Activated CD4-positive, alpha-beta T cell treated with anti-CD3 and anti-CD28 coated beads, Interleukin-2, amount 50 U/mL, for 48 hours (primary cell): ENCODE measurements at regions not wholly inside any gene's neighbourhood (a gene's known extent, or its start where the extent isn't known, plus 50 kb on each side); places are given as distances from the start of the nearest gene placed in this dataset.

Source experiments
- DNase-seq, 2 experiments: peaks; one replicate each; pipeline ENCODE4 v3.0.0-alpha.2; 2020

DNA sequence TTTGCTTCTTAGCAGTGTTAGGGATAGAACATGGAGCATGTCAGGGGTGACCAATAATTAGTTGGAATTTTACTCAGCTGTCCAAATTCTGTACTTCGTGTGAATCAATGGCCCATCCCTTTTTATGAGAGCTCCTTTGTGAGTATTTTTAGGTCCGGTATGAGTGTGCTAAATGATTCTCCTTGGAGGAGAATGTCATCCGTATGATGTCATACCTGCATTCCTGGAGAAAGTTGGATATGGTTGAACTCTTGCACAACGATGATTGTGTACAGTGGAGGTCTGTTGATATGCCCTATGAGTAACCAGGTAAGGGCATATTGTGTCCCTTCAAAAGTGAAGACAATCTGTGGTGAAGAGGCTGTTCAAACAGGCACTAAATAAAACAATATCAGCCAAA lies 400.8 kb downstream of the GXYLT1 start:
- no peak for DNase-seq

DNA sequence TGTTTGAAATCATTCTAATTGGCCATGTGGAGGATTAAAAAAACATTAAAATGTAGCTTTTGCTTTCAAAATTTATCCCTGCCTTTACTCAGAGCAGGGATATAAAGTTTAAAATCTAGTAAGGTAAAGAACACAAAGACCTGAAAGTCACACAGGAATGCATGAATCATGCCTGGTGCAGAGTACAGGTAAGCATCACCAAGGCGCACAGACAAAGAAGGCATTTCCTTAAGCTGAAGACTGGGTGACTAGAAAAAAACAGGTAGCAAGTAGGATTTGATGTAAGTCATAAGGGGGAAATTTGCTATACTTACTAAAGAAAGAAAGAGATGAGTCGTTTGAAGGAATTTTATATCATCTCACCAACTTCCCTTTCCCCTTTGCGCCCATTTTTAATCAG lies 405.6 kb downstream of the GXYLT1 start:
- no peak for DNase-seq

DNA sequence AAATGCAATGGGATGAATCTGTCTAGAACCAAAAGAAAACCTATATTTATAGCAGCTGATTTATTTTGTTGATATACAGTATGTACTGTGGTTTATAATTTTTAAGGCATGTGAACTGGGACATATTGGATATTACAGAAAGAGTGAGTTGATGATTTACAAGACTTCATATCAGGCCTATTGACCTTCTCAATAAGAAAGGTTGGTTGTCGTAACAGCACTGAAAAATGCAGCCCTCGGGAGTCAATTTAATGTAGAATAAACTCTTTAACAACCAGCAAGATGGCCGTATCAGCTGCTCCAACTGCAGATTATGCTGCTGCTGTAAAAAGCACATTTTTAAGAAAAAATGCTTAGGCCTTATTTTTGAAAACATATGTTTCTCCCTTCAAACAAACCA lies 407.3 kb downstream of the GXYLT1 start:
- DNase-seq, result no peak

DNA sequence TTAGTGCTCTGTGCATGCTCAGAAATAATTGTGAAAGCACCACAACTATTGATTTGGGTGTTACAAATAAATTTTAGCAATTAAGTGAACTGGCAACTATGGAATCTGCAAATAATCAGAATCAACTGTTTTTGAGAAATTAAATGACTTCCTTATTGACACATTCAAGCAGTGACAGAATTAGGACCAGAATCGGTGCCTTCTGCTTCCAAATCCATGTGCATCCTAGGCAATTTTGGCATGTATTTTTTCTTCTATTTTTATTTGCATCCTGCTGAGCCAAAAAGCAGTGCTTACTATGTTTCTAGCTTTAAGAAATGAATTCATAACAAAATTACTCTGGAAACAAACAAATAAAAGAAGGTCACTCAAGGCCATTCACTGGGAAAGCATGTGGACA lies 408.2 kb downstream of the GXYLT1 start:
- DNase-seq, result no peak

DNA sequence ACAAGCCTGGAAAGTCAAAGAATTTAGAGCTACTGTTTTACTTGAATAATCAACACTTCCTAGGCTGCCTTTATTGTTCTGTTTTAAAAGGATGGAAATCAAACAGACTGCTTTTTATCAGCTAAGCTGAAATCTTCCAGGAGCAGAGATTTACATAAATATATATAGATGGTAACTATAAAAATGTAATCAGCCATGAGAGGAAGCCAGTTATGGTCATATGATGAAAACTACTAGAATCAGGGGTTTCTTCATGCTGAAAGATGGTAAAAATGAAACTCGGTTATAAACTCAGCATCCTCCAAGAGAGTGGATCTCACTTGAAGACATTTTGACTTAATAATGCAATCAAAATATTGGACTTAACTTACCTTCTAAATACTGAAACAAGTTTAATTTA lies 413.0 kb downstream of the GXYLT1 start:
- no peak for DNase-seq

DNA sequence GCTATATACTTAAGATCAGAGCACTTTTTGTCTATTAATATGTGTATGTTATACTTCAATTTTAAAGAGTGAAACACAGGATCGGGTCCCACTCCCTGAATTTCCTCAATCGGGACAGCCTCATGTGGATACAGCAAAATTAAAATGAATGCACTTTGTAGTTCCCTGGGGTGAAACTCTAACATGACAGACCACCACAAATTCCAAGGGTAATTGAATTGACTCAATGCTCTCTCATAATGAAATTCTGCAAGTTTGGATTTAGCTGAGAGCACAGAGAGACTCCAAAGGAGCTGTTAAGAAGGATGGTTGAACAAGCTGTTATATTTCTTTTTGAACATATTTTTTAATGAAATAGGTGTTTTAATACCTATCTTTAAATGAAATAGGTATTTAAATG lies 413.6 kb downstream of the GXYLT1 start:
- no peak for DNase-seq

DNA sequence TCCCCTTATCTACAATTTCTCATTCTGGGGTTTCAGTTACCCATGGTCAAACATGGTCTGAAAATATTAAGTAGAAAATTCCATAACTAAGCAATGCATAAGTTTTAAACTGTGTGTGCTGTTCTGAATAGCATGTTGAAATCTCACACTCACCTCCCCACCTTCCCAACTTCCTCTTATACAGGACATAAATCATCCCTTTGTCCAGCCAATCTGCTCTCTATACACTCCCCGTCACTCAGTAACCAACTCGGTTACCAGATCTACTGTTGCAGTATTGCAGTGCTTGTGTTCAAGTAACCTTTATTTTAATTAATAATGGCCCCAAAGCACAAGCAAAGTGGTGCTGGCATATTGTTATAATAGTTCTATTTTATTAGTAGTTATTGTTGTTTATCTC lies 420.5 kb downstream of the GXYLT1 start:
- no peak for DNase-seq

DNA sequence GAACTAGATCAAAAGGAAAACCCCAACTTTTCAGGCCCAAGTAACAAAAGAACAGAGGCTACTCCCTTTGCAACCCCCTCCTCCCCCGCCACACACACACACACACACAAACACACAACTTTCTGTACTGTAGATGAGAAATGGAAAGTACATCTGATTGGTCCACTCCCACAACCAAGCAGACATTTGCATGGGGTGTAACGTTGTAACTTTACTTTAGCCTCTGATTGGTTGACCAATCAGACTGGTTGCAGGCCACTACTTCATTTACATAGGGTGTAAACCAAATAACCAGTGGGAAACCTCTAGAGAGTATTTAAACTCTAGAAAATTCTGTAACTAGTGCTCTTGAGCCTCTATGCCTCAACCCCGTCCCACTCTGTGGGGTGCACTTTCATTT lies 425.5 kb downstream of the GXYLT1 start:
- DNase-seq, result no peak

DNA sequence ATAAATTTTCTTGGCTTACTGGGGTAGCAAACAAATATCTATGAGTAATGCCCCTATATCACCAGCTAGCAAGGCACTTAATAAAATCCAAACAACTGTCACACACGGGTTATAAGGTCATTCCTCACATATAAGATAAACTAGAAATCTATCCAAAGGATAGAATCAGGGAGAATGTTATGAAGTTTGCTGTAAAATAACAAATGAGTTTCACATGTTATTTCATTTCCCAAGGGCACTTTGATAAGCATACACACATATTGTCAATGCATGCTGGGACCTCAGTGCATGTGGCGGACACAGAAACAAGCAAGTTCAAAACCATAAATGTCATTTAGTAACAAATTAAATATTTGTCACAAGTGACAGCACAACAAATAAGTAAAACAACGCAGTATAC lies 429.4 kb downstream of the GXYLT1 start:
- no peak for DNase-seq

DNA sequence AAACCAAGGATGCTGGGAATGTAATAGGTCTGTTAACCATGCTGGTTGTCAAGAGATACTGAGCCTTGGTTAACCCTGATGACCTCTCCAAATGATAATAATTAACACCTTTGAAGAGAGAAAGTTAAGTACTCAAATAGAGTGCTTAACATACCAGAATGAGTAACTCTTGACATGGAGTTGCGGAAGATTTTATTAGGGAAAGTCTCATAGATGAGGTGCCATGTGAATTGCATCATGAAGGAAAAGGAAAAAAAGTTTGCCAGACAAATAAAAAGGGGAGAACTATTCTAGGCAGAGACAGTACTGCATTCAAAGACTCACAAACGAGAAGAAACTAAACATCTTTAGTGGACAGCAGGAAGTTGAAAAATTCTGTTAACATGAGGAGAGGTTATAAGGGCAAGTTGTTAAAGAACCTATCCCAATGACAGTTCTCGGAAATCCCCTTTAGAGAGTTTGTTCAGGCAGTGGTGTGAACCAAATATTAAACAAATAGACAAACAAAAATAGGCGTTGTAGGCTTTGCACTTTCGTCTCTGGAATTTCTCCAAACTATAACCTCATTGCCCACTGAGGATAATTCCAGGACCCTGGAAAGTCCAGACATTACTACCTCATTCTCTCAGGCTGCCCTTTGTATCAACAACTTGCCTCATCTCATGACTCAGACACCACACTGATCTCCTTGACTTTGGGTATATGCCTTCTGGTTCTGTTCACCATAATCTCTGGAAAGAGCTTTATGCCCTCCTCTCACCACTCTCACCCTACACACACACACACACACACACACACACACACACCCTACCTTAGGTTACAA lies 435.0 kb downstream of the GXYLT1 start:
- no peak for DNase-seq

DNA sequence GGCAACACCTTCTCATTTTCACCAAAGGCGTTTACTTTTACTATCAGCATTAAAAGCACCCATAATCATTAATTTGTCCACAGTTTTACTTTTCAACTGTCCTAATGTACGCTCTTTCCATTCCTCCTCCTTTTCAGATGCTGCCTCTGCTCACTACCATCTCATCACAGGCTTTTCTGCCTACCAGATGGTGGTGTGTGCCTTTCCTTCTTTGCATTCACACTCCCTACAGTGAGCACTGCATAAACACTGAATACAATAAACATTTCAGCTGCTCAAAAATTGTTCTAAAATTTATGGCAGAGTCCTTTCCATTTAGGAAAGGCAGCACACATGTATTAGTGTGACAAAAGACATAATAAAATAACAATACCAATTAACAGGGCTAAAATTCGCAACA lies 435.7 kb downstream of the GXYLT1 start:
- no peak for DNase-seq

DNA sequence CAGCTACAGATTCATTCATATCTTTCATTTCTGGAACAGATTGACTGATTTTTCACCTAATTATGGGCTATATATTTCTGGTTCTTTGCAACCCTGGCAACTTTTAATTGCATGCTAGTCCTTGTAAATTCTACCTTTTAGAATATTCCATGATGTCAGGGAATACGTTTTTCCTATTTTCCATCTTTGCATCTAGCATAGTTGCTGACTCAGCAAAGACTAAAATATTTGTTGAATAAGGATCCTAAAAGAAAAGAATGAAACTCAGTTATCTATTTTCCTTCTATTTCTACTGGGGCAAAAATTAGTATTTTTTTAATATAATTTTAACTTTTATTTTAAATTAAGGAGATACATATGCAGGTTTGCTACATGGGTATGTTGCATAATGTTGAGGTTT lies 438.3 kb downstream of the GXYLT1 start:
- no peak for DNase-seq

DNA sequence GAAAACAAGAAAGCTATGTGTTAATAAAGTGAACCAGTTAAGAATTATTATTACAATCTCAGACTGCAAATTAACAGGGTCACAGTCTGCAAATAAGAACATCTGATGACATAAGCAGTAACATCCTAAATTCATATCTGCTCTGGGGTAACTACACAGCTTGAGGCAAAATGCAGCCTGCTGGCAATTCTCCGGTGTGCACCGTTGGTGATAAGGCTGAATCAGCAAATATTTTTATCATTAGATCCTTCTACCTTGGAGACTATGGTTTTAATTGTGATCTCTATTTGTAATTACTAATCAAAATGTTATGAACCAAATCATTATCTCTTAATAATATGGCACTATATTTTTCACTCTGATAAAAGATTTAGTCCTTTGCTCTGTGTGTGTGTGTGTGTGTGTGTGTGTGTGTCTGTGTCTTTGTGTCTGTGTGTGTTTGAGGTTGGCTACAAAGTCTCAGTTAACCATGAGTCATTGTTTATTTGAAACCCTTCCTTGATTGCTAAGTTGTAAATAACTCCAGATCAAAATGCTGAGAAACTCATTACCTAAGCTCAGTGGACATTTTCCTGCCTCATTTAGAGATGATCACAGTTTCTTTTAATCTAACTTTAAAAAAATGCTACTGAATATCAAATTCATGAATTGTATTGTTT lies 442.6 kb downstream of the GXYLT1 start:
- DNase-seq, result no peak

DNA sequence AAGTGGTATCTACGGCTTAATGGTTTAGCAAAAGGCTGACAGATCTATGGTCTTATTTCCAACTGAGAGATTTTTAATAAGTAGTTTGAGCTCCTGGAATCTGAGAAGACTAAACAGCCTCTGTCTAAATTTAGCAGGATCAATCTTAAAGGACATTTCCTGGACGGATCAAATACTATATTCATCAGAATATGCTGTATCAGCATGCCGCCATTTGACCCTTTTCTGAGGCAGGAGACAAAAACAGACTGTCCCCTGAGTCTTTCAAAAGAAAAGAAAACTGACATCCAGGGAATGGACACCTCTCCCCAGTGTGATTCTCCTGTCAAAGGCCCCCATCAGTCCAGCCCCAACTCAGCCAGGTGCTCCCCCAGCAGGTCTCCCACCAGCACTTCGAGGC lies 443.7 kb downstream of the GXYLT1 start:
- no peak for DNase-seq

DNA sequence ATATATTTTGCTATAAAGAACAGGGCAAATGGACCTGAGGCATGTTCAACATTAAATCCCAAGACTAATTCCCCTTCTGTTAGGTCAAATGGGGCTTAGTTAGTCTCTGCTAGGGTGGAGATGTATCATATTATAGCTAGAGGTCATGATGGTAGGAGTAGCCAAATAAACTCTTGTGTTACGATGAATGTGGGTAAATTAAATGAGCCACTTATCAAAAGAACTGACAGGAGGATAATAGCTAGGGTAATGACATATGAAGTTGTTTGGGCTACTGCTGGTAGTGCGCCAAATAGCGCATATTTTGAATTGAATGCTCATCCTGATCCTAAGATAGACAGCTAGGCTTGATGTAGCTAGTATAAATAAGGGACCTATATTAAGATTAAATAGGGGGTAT lies 445.0 kb downstream of the GXYLT1 start:
- no peak for DNase-seq

DNA sequence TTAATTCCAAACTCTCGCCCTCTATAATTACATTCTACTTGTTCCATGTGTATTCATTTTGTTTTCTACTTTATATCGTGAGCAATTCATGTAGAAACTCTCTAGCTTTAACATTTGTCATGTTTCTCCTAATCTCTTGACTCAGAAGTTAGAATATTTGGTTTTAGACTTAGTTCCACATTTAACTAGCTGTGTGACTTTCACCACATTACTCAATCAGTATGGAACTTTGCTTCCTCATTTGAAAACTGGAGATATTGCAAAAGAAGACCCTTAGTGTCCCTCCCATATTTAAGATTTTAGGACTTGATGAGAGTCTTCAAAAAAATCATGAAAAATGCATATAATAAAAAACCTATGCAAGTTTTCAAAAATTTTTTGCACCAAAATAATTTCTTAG lies 447.5 kb downstream of the GXYLT1 start:
- DNase-seq, result no peak

DNA sequence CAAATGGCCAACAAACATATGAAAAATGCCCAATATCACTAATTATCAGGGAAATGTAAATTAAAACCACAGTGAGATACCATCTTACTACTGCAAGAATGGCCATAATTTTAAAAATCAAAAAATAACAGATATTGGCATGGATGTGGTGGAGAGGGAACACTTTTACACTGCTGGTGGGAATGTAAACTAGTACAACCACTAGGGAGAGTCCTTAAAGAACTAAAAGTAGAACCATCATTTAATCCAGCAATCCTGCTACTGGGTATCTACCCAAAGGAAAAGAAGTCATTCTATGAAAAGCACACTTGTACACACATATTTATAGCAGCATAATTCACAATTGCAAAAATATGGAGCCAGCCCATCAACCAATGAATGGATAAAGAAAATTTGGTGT lies 459.7 kb downstream of the GXYLT1 start:
- DNase-seq, result no peak

DNA sequence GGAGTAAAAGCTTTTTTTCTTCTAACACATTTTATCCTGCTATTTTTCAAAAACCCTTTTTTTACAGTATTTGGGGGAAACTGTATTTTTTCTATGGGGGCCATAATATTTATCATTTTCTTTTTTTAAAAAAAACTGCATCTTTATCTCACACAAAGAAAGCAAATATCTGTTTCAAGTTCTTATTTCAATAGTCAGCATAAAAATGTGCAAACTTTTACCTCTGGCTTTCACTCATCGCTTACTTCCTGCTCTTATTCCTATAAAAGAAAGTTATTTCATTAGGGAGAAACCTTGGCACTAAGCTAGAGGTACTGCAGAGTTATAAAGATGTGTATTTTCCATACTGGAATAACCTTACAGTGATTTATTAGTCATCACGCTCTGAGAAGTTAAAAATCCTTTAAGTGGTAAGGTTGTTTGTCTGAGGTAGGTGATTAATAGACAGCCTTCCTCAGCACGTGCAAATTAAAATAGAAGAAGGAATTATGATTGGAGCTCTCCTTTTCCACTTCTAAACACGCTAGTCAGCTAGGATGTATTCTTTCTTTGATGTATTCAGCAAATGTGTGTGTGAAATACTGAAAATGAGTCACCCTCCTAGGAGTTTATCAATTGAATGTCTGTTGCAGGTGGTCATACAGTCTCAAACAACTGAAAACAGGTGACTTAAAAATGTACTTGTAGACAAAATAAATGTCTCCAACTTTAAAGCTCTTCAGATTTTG lies 461.0 kb downstream of the GXYLT1 start:
- no peak for DNase-seq

DNA sequence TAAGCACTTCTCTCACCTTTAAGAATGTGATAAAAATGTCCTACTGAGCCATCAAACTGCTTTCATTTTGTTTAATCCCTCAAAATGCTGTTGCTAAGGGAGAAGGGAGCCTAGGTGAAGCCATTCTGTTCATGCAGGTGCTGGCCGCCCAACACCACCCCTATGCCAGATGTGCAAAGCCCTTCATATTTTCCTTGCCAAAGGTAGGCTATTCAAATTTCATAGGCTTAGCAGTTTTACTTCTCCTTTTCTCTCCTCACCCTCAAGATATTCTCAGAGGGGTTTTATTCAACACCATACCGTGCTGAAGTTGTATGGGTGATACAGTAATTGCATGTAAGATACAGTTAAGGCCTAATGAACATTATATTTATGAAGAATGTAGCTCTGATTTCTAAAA lies 461.7 kb downstream of the GXYLT1 start:
- DNase-seq, result no peak

DNA sequence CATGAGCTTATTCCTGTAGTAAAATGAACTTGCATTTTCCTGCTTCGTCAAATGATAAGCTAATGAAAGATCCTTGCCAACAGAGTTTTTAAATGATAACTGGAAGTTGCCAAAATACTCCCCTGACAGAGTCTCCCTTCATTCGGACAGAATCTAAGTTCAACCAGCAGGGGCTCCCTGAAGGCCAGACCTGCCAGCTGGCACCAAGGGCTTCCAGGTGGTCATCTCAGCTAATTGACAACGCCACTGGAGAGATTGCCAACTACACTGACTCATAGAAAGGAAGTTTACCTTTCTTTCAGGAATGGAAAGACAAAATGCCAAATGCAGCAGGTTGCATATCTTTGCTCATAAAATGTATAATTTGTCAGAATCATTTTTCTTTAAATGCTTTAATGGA lies 462.8 kb downstream of the GXYLT1 start:
- no peak for DNase-seq

DNA sequence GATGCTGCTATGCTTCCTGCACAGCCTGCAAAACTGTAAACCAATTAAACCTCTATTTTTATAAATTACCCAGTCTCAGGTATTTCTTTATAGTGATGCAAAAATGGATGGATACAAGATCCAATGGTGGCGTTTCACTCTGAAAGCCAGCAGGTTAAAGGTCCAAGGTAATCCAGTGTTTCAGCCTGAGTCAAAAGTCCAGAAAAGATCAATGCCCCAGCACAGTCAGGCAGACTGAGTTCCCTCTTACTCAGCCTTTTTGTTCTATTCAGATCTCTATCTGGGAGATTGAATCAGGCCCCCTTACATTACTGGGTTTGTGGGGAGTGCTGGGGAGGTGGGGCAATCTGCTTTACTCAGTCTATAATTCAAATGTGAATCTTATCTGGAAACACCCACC lies 464.5 kb downstream of the GXYLT1 start:
- no peak for DNase-seq

DNA sequence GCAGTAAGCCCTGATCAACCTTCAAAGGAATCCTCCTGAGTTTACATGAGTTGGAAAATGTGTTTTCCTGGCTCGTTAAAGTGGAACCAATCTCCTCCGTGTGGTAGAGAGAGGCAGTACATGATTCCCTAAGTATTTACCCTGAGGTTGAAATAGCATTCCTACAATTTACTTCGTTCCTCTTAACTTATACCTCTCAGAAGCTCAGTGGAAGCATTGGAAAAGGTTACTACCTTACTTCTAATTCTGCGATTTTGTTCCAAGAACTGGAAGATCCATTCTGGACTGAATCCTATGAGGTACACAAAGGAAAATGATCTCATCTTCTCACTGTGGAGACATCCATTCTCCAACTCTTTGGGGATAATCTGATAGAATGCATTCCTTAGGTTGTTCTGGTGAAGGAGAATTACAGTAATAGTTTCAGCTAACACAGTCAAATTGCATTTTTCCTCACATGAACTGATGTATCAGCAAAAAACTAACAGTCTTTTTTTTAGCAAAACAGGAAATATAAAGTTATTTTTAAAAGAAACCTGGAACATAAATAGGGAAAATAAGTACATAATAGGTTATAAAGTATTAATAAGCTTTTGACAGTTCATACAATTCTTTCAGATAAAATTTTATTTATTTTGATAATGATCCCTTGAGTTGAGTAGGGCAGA lies 475.6 kb downstream of the PDZRN4 start:
- no peak for DNase-seq

DNA sequence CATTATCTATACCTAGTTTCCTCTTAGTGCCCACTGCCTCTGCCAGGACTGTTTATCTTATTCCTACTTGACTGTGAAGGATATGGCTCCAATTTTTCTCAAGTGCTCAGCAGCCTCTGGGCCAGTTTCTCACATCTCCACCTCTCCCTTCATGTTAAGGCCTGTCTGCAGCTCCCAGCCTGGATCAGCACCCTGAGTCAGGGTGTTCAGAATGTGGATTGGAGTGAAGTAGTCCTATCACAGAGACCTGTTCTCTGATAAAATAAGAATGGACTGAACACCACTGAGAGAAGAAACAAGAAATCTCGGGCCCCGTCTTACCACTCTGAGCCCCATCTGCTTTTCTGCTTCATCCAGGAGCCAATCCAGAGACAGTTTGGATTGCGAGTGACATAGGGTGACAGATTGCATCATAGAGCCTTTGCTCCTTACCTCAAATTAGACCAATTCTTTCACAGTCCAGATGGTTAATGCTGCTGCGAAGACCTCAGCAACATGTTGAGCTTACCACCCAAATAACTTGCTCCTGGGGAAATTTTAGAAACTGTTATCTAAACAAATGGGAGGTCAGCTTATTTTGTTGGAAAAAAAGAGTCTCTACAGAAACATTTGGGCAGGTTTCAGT lies 473.1 kb downstream of the PDZRN4 start:
- no peak for DNase-seq
